RWPE2 (cell line): ENCODE measurements at regions not wholly inside any gene's neighbourhood (a gene's known extent, or its start where the extent isn't known, plus 50 kb on each side); places are given as distances from the start of the nearest gene placed in this dataset.
A peak's percentile ranks its signal among the peaks of the same experiment; 100 is the strongest.

Experiments used
- ATAC-seq: fragments of 200-7000 bp; cut with Tn5 transposase; 3 replicates; pipeline ENCODE4 v1.9.1; 2021; ENCODE audit warnings: low read depth
- DNase-seq: peaks from one replicate; pipeline ENCODE4 v3.0.0-alpha.2; 2020; ENCODE audit warnings: low spot score
- H3K27ac ChIP-seq: fragments of 450-650 bp; 2 replicates; pipeline ENCODE4 v1.5.1; 2017; ENCODE audit warnings: mild to moderate bottlenecking; ENCODE audit not compliant: poor library complexity, severe bottlenecking
- H3K27me3 ChIP-seq: fragments of 250-450 bp; sonication (Bioruptor Pico); 2 replicates; pipeline ENCODE4 v1.5.1; 2021; ENCODE audit warnings: mild to moderate bottlenecking, moderate library complexity; ENCODE audit not compliant: insufficient read depth, poor library complexity, severe bottlenecking
- H3K36me3 ChIP-seq: fragments of 250-450 bp; sonication (Bioruptor Pico); 2 replicates; pipeline ENCODE4 v1.5.1; 2020; ENCODE audit warnings: low read depth, mild to moderate bottlenecking, moderate library complexity
- H3K4me1 ChIP-seq: fragments of 250-450 bp; sonication (Bioruptor Pico); 2 replicates; pipeline ENCODE4 v1.5.1; 2021; ENCODE audit warnings: mild to moderate bottlenecking, moderate library complexity; ENCODE audit not compliant: insufficient read depth, poor library complexity, severe bottlenecking
- H3K4me3 ChIP-seq: fragments of 250-450 bp; sonication (Bioruptor Pico); 2 replicates; pipeline ENCODE4 v1.5.1; 2021; ENCODE audit warnings: mild to moderate bottlenecking, moderate library complexity; ENCODE audit not compliant: severe bottlenecking
- H3K9me3 ChIP-seq: fragments of 250-450 bp; sonication (Bioruptor Pico); 2 replicates; pipeline ENCODE4 v1.5.1; 2021; ENCODE audit warnings: mild to moderate bottlenecking, moderate library complexity; ENCODE audit not compliant: severe bottlenecking
- TF ChIP-seq, protein P1 (sequence below): fragments of 450-650 bp; IDR thresholded peaks from one replicate; pipeline ENCODE4 v1.5.1; 2017; ENCODE audit warnings: mild to moderate bottlenecking, moderate library complexity; ENCODE audit not compliant: poor library complexity, severe bottlenecking

GRCh38 chr17:71934520-71934919 lies 186.3 kb upstream of the SOX9 start:
- no peaks in the 10 kb centered on the region for H3K36me3 ChIP-seq
- H3K27ac ChIP-seq: peak overlapping the region; percentile 12
- peak; percentile 77 for ATAC-seq
- DNase-seq: no peak
- H3K9me3 ChIP-seq: no peaks in the 10 kb centered on the region
- no peaks in the 10 kb centered on the region for H3K27me3 ChIP-seq
- TF ChIP-seq, protein P1, sequence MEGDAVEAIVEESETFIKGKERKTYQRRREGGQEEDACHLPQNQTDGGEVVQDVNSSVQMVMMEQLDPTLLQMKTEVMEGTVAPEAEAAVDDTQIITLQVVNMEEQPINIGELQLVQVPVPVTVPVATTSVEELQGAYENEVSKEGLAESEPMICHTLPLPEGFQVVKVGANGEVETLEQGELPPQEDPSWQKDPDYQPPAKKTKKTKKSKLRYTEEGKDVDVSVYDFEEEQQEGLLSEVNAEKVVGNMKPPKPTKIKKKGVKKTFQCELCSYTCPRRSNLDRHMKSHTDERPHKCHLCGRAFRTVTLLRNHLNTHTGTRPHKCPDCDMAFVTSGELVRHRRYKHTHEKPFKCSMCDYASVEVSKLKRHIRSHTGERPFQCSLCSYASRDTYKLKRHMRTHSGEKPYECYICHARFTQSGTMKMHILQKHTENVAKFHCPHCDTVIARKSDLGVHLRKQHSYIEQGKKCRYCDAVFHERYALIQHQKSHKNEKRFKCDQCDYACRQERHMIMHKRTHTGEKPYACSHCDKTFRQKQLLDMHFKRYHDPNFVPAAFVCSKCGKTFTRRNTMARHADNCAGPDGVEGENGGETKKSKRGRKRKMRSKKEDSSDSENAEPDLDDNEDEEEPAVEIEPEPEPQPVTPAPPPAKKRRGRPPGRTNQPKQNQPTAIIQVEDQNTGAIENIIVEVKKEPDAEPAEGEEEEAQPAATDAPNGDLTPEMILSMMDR: no peak
- peaks cover 27% of the 10 kb centered on the region for H3K4me1 ChIP-seq
- H3K4me3 ChIP-seq: no peak overlapping the region

GRCh38 chr17:71935341-71935740 lies 185.5 kb upstream of the SOX9 start:
- no peak for ATAC-seq
- H3K27me3 ChIP-seq: no peaks in the 10 kb centered on the region
- no peak overlapping the region for H3K27ac ChIP-seq
- TF ChIP-seq, protein P1: no peak
- no peak overlapping the region for H3K4me3 ChIP-seq
- H3K9me3 ChIP-seq: no peaks in the 10 kb centered on the region
- H3K36me3 ChIP-seq: no peaks in the 10 kb centered on the region
- H3K4me1 ChIP-seq: peaks cover 27% of the 10 kb centered on the region
- DNase-seq: no peak

- H3K4me1 ChIP-seq: peaks cover 27% of the 10 kb centered on the region
- no peaks in the 10 kb centered on the region for H3K36me3 ChIP-seq
- H3K9me3 ChIP-seq: no peaks in the 10 kb centered on the region
- DNase-seq (peak; percentile 77), ATAC-seq (peak; percentile 98)
- H3K27me3 ChIP-seq: no peaks in the 10 kb centered on the region
- H3K4me3 ChIP-seq: no peak overlapping the region
- TF ChIP-seq, protein P1: no peak
- peak overlapping the region; percentile 53 for H3K27ac ChIP-seq
Measured at GRCh38 chr17:71936977-71937376, 183.8 kb upstream of the SOX9 start.

DNA sequence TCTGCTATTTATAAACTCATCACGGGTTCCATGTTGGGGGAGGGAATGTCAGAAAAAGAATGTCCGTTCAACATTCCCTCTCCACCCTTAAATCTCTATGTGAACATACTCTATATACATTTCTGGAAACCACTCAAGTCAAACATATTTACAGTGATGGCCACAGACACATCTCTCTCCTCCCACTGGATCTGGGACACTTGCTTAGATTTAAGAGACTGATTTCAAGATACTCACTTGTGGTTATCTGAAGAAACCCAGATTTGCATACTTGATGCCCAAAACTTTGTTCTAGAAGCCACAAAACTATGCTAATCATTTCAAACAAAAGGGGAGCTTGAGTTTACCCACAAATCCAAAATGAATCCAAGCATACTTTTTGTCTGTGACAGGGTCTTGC lies 182.9 kb upstream of the SOX9 start:
- DNase-seq: no peak
- Histone ChIP-seq H3K4me1 (peaks cover 27% of the 10 kb centered on the region), H3K27ac (peak overlapping the region; percentile 53), H3K27me3 (no peaks in the 10 kb centered on the region), H3K9me3 (no peaks in the 10 kb centered on the region), H3K4me3 (no peak overlapping the region), H3K36me3 (no peaks in the 10 kb centered on the region)
- TF ChIP-seq, protein P1: no peak
- no peak for ATAC-seq

- no peak for DNase-seq
- ATAC-seq: no peak
- Histone ChIP-seq H3K4me3 (no peak overlapping the region), H3K9me3 (no peaks in the 10 kb centered on the region), H3K27me3 (no peaks in the 10 kb centered on the region), H3K36me3 (no peaks in the 10 kb centered on the region), H3K27ac (no peak overlapping the region), H3K4me1 (peaks cover 27% of the 10 kb centered on the region)
- TF ChIP-seq, protein P1: no peak
Measured at GRCh38 chr17:71938340-71939010, 182.3 kb upstream of the SOX9 start.
